ENCODE measurements at regions not wholly inside any gene's neighbourhood (a gene's known extent, or its start where the extent isn't known, plus 50 kb on each side); places are given as distances from the start of the nearest gene placed in this dataset.

- DNase-seq: no peak
- in situ Hi-C loops (cut with HindIII; ENCODE audit: low pct_ligation_motif_present, low pct_unique_long_range_greater_than_20kb, low sequenced_read_pairs): no loop called here
Observed at GRCh38 chr13:91112924-91113277, 234.6 kb upstream of the MIR17HG start.

DNA sequence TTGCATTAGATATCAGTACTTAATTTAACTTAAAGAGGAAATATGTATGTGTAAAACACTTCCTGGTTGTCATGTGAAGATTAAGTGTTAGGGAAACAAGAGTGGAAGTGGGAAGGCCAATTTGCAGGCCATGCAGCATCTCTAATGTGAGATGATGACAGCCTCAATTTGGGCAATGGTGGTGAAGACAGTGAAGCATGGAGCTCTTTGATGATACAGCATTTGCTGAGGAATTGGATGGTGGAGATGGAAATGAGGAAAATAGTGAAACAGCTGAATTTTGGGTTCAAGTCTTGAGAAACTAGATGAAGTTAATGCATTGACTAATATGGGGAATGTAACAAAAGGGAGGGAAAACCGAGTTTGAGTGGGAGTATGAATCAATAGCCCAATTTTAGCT, 231.7 kb upstream of the MIR17HG start:
- in situ Hi-C loops (cut with HindIII; ENCODE audit: low pct_ligation_motif_present, low pct_unique_long_range_greater_than_20kb, low sequenced_read_pairs): no loop called here
- no peak for DNase-seq

- in situ Hi-C loops (cut with HindIII; ENCODE audit: low pct_ligation_motif_present, low pct_unique_long_range_greater_than_20kb, low sequenced_read_pairs): no loop called here
Observed at GRCh38 chr13:91117351-91117750, 230.1 kb upstream of the MIR17HG start.

DNA sequence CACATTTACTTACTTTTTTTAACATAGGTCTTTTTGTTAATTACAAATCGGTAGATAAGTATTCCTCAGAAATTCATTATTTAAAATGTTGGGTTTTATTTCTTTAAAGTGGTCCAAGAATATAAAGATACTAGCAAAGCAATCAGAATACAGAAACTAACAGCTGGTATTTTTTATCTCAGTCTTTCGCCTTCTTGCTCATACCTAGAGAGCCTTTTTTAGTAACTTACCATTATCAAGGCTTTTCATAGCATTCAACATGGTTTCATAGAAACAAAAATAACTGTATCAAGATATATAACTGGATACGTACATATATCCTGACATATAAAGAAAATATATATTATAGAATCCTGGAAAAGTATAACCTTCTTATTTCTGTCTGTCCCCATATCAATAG, 227.8 kb upstream of the MIR17HG start:
- in situ Hi-C loops (cut with HindIII; ENCODE audit: low pct_ligation_motif_present, low pct_unique_long_range_greater_than_20kb, low sequenced_read_pairs): no loop called here
- DNase-seq: no peak

More at GRCh38 chr13:91117351-91117750, 230.1 kb upstream of the MIR17HG start:
- no peak for DNase-seq

GRCh38 chr13:91122766-91123165, 224.7 kb upstream of the MIR17HG start:
- in situ Hi-C loops (cut with HindIII; ENCODE audit: low pct_ligation_motif_present, low pct_unique_long_range_greater_than_20kb, low sequenced_read_pairs): no loop called here
- DNase-seq: no peak

DNA sequence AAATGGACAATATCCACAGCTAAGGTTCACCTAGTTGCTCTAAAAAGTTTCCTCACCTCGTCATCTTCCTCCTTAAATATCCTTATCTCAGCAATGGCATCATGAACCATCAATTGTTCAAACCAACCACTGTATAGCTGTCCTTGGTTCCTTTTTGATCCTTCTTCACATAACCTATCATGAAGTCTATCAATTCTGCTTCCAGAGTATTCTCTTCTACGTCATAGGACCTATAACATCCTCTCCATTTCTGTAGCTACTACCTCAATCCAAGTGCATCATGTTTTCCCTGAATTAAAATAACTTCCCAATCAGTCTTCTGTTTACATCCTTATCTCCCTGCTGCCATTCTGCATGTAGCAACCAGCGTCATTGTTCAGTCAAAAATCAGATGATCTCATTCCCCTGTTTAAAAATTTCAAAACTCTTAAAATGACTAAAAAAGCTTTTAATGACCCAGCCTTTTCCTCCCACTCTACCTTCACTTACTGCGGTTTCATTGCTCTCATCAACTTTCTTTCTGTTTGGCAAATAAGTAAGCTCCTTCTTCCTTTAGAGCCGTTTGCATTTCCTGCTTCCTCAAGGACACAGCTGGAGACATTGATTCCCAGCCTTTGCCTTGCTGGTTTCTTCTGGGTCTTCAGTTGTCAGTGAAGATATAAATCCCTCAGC, 223.9 kb upstream of the MIR17HG start:
- no peak for DNase-seq
- in situ Hi-C loops (cut with HindIII; ENCODE audit: low pct_ligation_motif_present, low pct_unique_long_range_greater_than_20kb, low sequenced_read_pairs): no loop called here

- no peak for DNase-seq
- in situ Hi-C loops (cut with HindIII; ENCODE audit: low pct_ligation_motif_present, low pct_unique_long_range_greater_than_20kb, low sequenced_read_pairs): no loop called here
Observed at GRCh38 chr13:91126806-91127205, 220.7 kb upstream of the MIR17HG start.

GRCh38 chr13:91127995-91128394, 219.5 kb upstream of the MIR17HG start:
- in situ Hi-C loops (cut with HindIII; ENCODE audit: low pct_ligation_motif_present, low pct_unique_long_range_greater_than_20kb, low sequenced_read_pairs): no loop called here
- no peak for DNase-seq

DNA sequence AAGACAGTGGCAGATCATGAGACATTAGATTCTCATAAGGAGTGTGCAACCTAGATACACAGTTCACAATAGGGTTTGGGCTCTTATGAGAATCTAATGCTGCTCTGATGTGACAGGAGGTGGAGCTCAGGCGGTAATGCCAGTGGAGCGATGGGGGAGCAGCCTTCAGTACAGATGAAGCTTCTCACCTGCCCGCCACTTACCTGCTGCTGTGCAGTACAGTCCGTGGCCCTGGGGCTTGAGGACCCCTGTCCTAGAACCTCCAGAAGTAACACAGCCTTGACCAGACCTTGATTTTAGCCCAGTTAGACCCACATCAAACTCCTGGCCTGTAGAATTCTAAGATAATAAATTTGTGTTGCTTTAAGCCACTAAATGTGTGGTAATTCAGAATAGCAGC, 215.1 kb upstream of the MIR17HG start:
- DNase-seq: no peak
- in situ Hi-C loops (cut with HindIII; ENCODE audit: low pct_ligation_motif_present, low pct_unique_long_range_greater_than_20kb, low sequenced_read_pairs): no loop called here

DNA sequence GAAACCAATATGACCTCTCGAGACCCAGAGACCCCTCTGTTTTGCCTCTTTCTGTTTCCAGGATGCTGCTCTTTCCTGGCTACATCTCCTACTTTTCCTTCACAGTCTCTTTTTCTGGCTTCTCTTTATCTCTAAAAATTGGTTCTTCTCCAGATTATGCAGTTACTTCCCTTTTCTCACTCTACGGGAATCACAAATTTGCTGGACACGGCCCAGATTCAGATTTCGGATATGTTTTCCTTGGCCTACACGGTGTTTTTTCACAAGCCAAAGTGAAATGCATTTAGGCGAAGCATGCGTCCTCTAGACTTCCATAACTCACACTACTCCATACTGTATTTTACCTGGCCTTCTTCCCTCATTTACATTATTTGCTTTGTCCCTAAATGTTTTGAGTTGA, 214.7 kb upstream of the MIR17HG start:
- no peak for DNase-seq
- in situ Hi-C loops (cut with HindIII; ENCODE audit: low pct_ligation_motif_present, low pct_unique_long_range_greater_than_20kb, low sequenced_read_pairs): no loop called here

GRCh38 chr13:91133941-91134802, 213.3 kb upstream of the MIR17HG start:
- in situ Hi-C loops (cut with HindIII; ENCODE audit: low pct_ligation_motif_present, low pct_unique_long_range_greater_than_20kb, low sequenced_read_pairs): no loop called here
- peak; percentile 71 for DNase-seq

- no peak for DNase-seq
Observed at GRCh38 chr13:91134803-91135184, 212.7 kb upstream of the MIR17HG start.

GRCh38 chr13:91135376-91135775, 212.1 kb upstream of the MIR17HG start:
- DNase-seq: no peak
- in situ Hi-C loops (cut with HindIII; ENCODE audit: low pct_ligation_motif_present, low pct_unique_long_range_greater_than_20kb, low sequenced_read_pairs): no loop called here

More at GRCh38 chr13:91134803-91135184, 212.7 kb upstream of the MIR17HG start:
- in situ Hi-C loops (cut with HindIII; ENCODE audit: low pct_ligation_motif_present, low pct_unique_long_range_greater_than_20kb, low sequenced_read_pairs): no loop called here

- in situ Hi-C loops (cut with HindIII; ENCODE audit: low pct_ligation_motif_present, low pct_unique_long_range_greater_than_20kb, low sequenced_read_pairs): no loop called here
- no peak for DNase-seq
Observed at GRCh38 chr13:91135968-91136367, 211.5 kb upstream of the MIR17HG start.

GRCh38 chr13:91136806-91137205, 210.7 kb upstream of the MIR17HG start:
- in situ Hi-C loops (cut with HindIII; ENCODE audit: low pct_ligation_motif_present, low pct_unique_long_range_greater_than_20kb, low sequenced_read_pairs): no loop called here
- DNase-seq: no peak

DNA sequence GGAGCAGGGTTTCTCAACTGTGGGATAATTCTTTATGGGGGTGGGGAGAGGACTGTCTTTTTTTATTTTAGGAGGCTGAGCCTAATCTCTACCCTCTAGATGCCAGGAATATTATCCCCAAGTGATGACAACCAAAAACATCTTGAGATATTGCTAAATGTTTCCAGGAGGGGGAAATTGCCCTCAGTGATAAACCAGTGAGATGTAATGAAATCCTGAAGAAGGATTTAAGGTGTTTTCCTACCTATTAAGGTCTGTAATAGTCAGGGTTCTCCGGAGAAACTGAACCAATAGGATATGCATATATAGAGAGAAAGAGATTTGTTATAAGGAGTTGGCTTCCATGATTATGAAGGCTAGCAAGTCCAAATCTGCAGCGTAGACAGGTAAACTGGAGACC, 208.3 kb upstream of the MIR17HG start:
- DNase-seq: no peak
- in situ Hi-C loops (cut with HindIII; ENCODE audit: low pct_ligation_motif_present, low pct_unique_long_range_greater_than_20kb, low sequenced_read_pairs): no loop called here

GRCh38 chr13:91141543-91142061, 205.9 kb upstream of the MIR17HG start:
- in situ Hi-C loops (cut with HindIII; ENCODE audit: low pct_ligation_motif_present, low pct_unique_long_range_greater_than_20kb, low sequenced_read_pairs): no loop called here
- DNase-seq: no peak

DNA sequence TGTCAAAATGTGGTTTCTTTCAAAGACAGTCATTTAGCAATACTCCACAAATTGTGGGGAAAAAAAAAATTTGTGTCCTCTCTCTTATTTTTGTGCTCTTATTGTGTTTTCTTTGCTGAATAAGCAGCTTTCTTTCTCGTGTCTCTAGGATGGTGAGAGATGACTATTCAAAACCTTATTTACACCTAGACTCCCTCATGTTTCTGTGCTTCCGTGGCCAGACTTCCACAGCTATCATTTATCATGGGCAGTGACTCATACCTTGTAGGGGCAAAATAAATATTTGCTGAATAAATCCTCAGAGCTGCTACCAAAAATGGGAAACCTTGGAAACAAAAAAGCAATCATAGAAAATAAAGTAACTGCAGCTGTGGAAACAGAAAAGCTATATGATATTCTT, 204.9 kb upstream of the MIR17HG start:
- in situ Hi-C loops (cut with HindIII; ENCODE audit: low pct_ligation_motif_present, low pct_unique_long_range_greater_than_20kb, low sequenced_read_pairs): no loop called here
- peak; percentile 6 for DNase-seq

DNA sequence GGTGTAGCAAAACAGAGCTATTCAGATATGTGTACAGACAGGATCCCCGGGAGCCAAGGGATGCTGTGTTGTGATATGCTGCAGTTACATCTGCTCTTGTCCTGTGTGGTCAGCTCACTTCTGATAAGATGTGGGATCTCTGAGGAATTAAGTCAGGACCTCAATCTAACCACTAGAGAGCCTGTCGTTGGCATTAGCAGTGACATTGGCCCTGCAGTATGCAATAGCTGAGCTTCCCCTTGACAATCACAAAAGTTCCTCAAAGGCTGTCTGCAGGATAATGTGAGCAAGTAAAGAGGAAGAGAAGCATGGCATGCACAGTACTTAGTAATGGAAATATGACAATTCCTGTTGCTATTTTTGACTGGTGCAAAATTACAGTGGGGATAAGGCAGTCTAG, 203.4 kb upstream of the MIR17HG start:
- in situ Hi-C loops (cut with HindIII; ENCODE audit: low pct_ligation_motif_present, low pct_unique_long_range_greater_than_20kb, low sequenced_read_pairs): no loop called here
- DNase-seq: no peak

DNA sequence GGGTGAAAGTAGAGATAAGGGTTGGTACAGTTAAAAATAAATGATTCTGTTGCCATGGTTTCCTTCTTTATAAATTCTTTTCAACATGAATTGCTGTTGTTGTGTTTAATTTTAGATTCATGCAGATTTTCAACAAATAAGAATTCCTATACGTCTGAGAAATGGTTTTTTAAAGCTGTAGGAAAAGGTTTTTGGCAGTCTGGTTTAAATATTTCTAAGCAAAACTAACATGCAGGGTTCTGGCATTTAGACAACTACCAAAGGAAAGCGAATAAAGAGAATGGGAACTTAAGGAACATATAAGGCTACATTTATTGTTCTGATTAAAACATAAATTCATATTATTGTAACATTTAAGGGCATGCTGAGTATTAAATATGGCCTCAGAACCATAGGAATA, 203.0 kb upstream of the MIR17HG start:
- DNase-seq: no peak
- in situ Hi-C loops (cut with HindIII; ENCODE audit: low pct_ligation_motif_present, low pct_unique_long_range_greater_than_20kb, low sequenced_read_pairs): no loop called here
